D721Med (cell line): ENCODE measurements at regions not wholly inside any gene's neighbourhood (a gene's known extent, or its start where the extent isn't known, plus 50 kb on each side); places are given as distances from the start of the nearest gene placed in this dataset.

Experiments
- DNase-seq: peaks from one replicate; pipeline ENCODE4 v3.0.0; 2011; ENCODE audit warnings: low spot score; ENCODE audit not compliant: insufficient read length
- FAIRE-seq: peaks from 2 replicates; lab custom pipeline; 2011; peaks lifted over from hg19 to GRCh38; lab: Jason Lieb, UNC
- CTCF ChIP-seq: IDR thresholded peaks from 2 replicates; pipeline ENCODE4 v1.5.1; 2012; ENCODE audit warnings: mild to moderate bottlenecking, control low read depth; ENCODE audit not compliant: insufficient read depth; ENCODE audit errors: missing control alignments

DNA sequence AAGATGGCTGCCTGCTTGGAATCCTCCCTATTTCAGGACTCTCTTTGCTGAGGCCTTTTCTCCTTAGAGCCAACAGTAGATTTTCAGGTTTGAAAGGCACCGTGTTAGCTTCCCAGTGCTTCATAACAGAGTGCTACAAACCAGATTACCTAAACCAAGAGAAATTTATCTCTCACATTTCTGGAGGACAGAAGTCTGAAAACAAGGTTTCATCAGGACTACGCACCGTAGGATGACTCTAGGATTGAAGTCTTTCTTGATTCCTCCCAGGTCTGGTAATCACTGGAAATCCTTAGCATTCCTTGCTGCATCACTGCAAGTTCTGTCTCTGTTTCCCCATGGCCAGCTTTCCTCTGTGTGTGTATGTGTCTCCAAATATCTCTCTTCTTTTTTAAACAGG is 508.4 kb upstream of the GJE1 start:
- DNase-seq (no peak), FAIRE-seq (no peak)
- TF ChIP-seq CTCF: no peak

- no peak for FAIRE-seq
- DNase-seq: no peak
- TF ChIP-seq CTCF: no peak
Measured at GRCh38 chr6:141618180-141618581, 514.5 kb upstream of the GJE1 start.

- FAIRE-seq: no peak
- no peak for DNase-seq
- TF ChIP-seq CTCF: no peak
Measured at GRCh38 chr6:141610741-141611140, 522.0 kb upstream of the GJE1 start.

DNA sequence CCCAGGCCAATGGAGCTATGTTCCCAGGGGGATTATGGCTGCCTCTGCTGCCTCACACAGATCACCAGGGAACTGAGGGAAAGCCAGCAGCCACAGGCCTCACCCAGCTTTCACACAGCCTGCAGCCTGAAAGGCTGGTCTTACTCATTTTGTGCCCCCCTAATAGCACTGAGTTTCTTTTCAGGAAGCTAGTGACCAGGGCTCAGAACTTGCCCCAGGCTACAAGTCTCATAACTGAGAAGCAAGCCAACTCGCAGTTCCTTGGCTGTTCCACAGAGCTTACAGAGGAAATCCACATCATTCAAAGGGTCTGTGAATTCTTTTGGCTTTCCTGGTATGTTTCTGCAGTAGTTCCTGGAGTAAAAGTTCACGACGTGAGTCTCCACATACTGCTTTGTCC is 524.8 kb upstream of the GJE1 start:
- TF ChIP-seq CTCF: no peak
- DNase-seq (no peak), FAIRE-seq (no peak)

DNA sequence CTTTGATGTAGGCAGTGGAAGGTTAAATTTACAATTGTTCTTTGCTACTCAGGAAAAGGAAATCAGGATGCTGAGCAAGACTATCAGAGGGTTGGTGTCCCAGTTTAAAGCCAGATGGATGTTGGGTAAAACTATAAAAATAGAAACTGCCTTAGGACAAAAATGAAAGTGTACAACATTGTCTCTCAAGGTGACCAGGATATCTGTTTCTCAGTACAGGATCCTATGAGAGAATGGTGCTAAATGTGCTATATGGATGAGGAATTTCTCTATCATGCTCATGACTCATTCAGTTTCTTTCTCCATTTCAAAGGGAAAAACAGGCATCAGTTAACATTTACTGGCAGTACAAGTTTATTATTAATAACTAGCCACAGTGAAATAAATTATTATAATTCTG is 534.2 kb upstream of the GJE1 start:
- no peak for FAIRE-seq
- no peak for TF ChIP-seq CTCF
- DNase-seq: no peak

DNA sequence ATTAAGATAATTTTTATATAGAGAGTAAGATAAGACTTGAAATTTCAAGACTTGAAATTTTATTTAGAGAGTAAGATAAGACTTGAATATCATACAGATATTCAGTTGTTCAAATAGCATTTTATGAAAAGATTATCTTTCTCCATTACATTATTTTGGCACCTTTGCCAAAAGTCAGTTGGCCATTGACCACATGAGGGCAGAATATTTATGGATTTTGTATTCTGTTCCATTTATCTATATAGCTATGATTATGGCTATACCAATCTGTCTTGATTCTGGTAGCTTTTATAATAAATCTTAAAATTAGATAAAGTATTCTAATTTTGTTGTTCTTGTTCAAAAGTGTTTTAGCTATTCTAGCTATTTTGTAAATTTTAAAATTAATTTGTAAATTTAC is 537.9 kb upstream of the GJE1 start:
- no peak for DNase-seq
- FAIRE-seq: no peak
- no peak for TF ChIP-seq CTCF

GRCh38 chr6:141593311-141593710 is 539.4 kb upstream of the GJE1 start:
- TF ChIP-seq CTCF: no peak
- no peak for FAIRE-seq

More at GRCh38 chr6:141593311-141593710, 539.4 kb upstream of the GJE1 start:
- DNase-seq: no peak
